ENCODE measurements at regions not wholly inside any gene's neighbourhood (a gene's known extent, or its start where the extent isn't known, plus 50 kb on each side); places are given as distances from the start of the nearest gene placed in this dataset.

DNA sequence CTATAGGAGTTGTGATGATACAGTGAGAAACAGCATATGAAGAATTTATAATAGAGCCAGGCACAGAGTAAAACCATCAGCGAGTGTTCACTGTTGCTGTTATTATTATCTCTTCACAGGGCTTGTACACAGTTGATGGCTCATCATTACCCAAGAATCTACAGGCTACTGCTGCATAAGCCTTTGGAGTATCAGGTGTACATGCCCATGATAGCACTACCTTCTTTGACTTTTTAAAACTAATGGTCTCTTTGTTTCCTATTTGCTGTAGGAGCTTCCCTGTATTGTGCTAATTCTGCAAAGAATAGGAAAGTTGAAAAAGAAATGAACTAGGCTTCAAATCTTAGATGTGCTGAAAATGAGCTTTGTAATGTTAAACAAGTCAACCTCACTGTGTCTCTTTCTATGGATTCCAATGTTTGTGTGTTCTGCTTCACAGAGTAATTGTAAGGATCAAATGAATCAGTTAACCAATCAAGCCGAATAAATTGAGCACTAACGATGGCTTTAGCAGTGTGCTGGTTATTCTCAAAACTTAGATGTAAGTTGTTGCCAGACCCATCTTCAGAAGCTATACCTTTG, 138.8 kb downstream of the TUSC7 start:
- DNase-seq, result no peak

DNA sequence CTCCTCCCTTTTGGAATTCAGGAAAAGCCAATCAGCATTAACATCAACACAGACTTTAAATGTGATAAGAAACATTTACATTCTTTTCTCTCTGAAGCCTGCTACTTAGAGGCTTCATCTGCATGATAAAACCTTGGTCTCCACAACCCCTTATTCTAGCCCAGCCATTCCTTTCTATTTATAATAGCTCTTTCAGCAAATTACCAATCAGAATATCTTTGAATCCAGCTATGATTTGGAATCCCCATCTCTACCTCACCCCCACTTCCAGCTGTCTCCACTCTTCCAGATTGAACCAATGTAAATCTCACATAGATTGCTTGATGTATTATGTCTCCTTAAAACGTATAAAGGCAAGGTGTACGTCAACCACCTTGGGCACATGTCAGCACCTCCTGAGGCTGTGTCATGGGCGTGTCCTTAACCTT, 139.7 kb downstream of the TUSC7 start:
- DNase-seq, result no peak

DNA sequence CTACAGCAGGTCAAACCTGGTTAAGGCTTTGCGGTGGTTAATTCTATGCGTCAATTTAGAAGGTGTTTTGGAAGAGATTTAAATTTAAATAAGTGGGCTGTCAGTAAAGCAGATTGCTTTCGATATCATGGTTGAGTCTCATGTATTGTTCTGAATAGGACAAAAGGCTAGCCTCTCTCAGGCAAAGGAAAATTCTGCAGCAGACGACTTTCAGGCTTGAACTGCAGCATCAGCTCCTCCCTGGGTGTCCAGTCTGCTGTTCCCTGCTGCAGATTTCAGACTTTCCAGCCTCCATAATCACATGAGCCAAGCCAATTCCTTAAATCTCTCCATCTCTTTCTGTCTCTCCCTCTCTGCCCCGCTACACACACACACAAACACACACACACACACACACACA, 143.2 kb downstream of the TUSC7 start:
- DNase-seq, result no peak

DNA sequence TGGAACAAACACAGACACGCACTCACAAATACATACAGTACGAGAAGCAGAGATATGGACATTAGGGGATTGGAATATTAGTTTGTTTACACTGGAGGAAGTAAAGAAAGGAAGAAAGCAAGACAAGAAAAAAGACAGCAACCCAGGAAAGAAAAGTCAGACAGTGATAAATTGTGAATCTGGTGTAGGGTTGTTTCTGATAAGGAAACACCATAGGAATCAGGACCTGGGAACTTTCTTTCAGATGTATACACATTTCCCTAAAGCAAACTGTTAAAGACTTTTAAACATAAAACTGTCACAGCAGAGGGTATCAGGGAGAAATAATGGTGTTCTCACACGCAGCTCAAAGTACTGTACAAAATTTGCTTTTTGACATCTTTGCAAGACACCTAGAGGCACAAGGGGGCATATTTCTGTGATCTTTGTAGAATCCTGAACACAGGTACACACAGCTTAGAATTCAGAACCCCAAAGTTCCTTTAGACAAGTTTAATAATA, 153.7 kb downstream of the TUSC7 start:
- no peak for DNase-seq

DNA sequence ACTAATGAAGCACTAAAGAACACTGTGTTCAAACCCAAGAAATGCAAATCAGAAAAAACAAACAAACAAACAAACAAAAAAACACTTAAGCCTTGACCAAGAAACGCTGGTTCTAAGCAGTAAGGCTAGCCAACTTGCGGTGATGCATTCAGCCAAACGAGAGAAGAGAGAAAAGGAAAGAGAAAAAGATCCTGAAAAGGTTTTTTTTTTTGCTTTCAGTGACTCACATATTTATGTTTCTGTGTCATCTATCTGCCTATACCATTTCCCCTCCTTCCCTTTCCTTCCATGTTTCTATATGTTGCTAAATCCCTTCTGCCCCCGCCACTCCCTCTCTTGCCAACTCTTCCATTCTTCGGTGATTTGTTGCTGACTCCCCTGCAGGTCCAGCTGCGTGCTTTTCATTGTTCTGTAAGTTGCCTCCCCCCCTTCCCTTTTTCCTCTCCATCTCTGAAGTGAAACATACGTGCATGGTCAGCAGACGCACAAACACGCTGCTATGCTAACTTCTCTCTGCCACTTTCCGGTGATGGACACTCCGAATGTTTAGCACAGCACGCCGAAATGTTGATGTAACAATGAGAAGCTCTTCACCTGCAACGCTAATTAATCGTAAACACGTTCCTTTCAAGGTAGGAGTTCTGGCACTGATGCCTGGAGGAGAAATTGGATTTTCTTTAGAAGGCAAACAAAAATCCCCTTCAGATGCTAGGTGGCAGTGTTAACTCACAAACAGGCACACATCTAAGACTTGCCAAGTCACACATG, 154.4 kb downstream of the TUSC7 start:
- peak in 36 of 56 donors; percentile 0 to 70 (median 14) for DNase-seq

DNA sequence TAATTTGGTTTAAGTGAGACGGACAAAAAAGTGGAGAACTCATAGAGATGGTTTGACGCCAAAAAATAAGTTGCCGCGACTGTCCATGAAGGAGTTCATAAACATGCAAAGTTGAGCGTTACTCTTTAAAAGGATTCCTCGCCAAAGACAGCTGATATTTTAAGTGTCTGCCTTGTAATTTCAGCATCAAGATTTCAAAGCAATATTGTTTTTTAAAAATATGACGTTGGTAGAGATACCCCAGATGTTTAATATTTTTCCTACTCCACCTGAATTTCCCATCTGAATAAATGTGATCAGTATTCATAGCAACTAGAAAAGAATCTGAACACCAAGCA, 155.0 kb downstream of the TUSC7 start:
- peak in 1 of 56 donors; percentile 27 for DNase-seq

DNA sequence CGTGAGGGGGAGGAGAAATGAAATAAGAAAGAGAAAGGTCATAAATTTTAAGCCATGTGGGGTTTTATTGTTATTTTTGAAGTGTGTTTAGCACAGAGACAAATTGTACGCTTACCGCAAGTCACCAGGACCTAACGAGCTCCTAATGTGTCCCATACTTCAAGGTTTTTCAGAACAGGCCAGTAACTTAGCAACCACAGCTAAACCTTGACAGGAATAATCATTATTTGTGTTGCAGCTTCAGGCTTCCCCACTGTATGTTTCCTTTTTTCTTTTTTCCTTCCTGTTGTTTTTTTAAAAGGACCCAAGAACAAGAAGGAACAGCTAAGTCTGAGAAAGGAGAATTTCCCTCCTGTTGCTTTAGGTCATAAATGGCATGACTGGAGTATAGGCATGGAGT, 160.8 kb downstream of the TUSC7 start:
- DNase-seq, result no peak

DNA sequence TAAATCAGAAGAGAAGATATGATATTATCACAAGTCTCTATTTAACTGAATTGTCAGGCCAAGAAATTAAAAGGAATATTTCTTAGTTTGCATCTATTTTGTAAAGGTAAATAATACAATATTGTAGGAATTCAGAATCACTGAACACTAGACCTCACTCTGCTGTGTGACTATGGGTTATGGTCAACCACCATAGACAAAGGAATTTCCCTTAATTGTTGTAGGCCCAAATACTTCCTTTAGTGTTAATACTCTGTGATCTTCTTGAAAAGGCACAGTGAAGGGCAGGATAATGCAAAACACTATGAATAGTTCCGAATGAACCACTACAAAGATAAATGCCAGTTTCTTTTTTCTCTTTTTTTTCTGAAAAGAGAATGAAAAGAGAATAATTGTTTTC, 162.3 kb downstream of the TUSC7 start:
- no peak for DNase-seq

DNA sequence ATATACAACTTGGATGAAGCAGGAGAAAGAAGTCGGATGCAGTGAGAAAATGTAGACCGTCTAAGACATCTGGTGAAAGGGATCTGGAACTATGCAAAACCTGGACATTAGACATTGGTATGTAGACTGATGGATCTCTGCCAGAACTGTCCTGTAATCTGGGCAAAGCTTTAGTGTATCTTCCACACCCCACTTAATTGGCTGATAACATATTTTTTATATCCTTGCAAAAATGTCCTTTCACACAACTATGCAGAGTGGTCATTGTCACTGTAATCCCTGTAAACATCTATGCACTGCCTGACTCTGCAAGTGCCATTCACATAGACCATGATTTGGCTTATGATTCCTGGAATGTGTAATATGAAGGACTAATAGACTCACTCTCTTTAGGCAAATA, 163.1 kb downstream of the TUSC7 start:
- no peak for DNase-seq

DNA sequence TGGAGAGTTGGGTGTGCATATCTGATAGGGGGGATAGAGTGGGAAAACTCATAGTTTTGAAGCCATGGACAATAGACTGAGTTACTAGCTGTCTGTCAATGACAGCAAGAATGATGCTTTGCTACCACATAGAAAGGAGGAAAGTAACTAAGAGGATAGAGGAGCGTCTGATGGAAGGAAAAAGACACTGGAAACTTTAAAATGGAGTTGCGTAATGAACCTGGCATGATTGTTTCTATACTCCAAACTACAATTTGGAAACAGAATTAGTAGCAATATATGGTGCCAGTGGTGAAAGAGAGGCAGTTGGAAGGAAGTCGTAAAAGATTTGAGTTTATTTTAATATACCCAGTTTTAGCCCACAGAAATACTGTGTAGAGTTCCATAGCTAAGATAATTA, 163.6 kb downstream of the TUSC7 start:
- no peak for DNase-seq

DNA sequence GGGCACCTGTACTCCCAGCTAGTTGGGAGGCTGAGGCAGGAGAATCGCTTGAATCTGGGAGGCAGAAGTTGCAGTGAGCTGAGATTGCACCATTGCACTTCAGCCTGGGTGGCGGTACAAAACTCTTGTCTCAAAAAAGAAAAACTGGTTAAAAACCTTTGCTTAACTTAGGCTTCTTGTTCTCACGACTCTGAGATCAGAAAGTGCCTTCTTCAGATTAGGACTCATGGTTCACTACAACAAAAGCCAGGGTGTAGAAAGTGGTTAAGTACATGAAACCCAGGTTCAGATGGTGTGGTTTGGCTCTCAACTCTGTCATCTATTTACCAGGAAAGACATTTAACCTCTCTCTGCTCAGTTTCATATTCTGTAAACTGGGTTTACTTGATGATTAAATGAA, 168.4 kb downstream of the TUSC7 start:
- no peak for DNase-seq

DNA sequence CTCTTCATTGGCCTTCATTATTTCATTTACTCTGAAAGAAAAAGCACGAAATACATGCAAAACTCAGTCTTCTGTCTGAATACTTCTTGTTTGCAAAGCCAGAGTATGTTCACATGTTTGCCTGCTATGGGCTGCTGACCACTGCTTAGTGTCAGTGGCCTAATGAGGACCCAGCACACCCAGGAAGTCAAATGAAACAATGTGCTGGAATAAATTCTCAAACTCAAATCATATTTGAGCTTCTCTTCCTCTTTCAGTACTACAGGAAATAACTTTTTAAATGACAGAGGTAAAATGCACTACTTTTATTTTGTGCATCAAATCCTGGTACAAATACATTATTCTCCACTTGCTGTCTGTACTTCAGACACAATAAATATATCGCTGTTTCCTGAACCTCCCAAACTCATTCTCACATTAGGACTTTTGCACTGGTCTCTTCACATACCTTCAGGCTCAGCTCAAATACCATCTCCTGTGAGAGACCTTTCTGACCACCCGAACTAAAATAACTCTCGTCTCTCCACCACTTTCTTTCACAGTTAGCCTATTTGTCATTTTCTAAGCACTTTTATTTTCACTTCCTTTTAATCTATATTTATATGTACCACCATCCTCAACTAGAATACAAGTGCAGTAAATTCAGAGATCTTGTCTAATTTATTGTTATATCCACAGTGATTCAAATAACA, 176.8 kb downstream of the TUSC7 start:
- no peak for DNase-seq

DNA sequence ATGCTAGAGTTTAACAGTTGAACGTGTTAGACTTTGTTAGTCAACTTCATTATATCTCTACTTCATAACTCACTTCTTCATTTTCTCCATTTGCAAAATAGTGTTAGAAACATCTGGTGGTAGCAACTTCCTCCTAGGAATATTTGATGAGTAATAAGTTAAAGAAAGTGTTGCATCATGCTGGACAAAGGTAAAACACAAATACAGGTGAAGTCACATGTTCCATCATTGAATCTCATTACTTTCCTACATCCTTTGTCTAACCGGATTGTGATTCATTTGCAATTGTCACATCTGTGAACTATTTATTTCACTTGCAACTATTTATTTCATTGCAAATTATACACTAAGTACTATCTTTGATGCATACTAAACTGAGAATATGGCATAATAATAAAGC, 186.5 kb downstream of the TUSC7 start:
- no peak for DNase-seq

DNA sequence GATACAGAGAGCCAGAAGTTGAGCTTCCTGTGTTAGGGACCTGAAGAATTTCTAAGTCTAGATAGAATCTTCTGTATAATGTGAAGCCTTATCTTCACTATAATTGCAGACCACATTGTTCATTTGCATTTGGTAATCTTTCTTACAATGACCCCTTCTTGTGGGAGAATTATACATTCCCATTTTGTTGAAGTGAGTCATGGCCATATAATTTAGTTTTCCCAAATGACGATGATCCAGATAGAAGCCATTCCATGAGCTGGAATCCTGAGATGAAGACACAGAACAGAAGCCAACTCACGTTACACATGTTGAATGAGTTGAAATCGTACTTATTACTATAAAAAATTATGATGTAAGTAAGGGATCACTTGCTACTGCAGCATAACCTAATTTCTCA, 187.8 kb downstream of the TUSC7 start:
- no peak for DNase-seq

DNA sequence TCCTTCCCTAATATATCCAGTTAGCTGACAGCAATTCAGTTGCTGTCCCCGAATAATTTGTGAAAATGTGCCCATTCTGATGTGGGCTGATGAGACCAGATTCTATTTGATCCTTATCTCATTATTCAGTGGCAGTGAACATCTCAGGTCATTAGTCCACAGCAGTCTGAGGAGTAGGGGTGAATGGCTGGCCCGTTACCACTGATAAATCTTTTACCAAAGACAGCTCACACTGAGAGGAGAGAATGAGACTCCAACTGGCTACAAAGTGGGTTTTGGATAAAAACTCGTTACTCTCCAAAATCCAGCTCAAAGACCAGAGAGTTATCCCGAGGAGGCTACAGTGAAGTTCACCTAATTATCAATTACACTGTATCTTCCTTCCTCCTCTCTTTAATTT, 189.7 kb downstream of the TUSC7 start:
- no peak for DNase-seq

DNA sequence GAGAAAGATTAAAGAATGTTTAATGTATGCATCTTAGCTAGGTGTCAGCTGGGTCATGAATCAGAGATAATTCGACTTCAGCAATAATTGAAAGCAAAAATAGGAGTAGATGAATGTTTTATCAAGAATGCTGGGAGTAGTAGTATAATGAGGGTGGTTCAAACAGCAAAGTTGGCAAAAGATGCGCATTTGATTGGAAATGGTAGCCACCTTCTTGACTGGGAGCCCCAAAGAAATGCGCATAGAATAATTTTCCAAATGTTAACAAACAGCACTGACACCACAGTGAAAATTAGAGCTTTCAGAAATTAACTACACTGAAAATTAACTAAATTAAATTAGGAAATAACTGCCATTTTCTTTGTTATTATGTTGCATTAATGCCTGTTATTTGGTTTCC, 195.8 kb downstream of the TUSC7 start:
- DNase-seq, result no peak

DNA sequence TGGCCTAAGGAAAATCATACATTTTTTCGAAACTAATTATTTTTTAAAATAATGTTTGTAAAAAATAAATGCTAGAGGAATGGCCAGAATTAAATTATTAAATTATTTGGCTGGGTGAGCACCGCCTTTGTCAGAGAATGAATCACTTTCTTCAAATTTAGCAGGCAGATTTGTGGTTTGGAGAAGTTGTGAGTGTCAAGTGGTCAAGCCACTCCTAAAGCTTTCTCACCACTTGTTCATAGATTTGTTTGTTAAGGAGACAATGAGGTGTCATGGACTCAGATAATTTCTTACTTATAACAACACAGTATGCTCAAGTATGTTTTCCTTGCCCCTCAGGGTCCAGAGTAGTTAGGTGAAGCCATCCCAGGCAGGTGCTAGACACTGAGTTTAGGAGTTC, 196.2 kb downstream of the TUSC7 start:
- DNase-seq, result no peak

DNA sequence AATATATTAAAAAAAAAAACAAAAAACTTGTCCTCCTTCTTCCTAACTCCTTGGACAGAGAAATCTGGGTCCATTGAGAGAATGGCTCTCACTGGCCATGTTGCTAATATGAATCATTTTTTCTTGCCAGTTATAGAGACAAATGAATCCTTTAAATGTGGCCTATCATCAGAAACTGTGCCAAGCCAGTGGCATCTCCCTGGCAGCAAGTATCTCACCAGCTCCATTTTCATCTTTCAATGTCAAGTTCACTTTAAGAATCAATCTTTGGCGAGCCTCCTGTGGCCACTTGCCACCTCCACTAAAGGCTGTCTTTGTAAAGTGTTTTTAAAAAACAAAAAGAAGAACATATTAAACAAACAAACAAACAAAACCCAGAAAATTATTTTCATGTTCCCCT, 202.5 kb downstream of the TUSC7 start:
- no peak for DNase-seq

DNA sequence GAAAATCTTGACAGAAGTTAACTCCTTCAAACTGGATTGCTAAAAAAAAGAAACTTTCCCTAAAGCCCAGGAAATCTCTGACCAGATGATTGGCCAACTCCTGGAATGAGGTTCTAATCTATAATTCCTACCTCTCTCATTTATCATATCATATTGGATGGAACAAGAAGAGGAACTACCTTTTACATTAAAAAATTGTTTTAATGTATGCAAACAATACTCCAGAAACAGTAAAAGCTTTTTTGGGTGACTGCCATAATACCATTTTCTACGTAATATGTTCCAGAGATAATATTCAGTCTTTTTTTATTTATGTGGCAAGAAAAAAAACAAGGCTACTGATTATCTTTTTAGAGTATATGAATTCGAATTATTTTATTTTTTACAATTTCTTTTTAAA, 204.4 kb downstream of the TUSC7 start:
- DNase-seq, result no peak

DNA sequence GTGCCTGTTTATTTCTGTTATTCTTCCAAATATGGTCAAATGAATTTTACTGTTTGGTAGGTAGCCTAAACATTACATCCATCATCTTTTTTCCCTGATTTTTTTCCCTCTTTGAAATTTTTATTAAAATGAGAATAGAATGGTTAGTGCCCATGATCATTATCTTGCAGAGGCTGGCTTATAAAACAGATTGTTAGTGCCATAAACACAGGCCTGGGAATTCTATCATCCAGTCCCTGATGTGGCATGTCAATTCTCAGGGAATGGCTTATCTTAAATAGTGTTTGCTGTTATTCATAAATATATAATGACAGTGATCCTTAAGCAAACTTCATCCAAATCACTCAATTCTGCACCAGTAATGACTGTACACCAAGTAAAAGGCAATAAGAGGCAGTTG, 207.3 kb downstream of the TUSC7 start:
- DNase-seq, result no peak

DNA sequence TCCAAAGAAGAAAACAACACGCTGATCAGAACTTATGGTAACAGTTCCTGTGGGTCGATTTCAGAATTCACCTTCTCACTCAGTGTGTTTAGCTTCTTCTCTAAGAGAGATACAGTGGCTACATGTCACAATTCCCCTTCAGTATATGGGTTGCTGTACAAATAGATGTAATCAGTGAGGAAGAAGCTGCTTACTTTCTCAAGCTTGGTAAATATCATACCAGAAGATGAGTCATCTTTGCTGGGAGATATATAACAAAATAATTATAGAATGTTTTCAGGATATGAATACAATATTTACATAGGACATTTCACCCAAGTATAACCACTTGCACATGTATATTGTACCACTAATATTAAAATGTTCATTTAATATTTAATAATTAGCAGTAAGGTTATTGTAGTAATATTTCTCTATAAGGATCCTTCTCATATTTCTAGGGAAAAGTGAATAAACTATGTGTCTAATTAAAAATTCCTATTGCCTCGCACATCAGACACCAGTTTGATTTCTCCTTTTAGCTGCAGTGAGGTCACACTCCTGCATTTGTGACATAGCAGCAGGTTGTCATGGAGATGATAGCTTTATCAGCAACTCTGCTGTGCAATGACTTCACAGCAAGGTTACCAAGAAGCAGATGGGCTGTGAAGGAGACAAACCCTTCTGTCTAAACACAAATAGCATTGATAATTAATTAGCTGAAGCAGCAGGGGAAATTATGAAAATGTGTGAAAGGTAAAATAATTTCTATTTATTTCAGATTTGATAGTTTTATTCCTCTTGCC, 211.4 kb downstream of the TUSC7 start:
- peak in 1 of 56 donors; percentile 13 for DNase-seq

DNA sequence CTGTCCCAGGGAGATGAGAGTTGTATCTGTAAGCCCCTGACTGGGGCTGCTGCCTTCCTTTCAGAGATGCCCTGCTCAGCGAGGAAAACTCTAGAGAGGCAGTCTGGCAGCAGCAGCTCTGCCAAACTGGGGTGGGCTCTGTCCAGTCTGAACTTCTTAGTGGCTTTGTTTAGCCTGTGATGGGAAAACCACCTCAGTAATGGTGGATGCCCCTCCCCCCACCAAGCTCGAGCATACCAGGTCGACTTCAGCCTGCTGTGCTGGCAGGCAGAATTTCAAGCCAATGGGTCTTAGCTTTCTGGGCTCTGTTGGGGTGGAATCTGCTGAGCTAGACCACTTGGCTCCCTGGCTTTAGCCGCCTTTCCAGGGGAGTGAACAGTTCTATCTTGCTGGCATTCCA, 218.3 kb downstream of the TUSC7 start:
- DNase-seq, result no peak
